ENCODE measurements at regions not wholly inside any gene's neighbourhood (a gene's known extent, or its start where the extent isn't known, plus 50 kb on each side); places are given as distances from the start of the nearest gene placed in this dataset.

DNA sequence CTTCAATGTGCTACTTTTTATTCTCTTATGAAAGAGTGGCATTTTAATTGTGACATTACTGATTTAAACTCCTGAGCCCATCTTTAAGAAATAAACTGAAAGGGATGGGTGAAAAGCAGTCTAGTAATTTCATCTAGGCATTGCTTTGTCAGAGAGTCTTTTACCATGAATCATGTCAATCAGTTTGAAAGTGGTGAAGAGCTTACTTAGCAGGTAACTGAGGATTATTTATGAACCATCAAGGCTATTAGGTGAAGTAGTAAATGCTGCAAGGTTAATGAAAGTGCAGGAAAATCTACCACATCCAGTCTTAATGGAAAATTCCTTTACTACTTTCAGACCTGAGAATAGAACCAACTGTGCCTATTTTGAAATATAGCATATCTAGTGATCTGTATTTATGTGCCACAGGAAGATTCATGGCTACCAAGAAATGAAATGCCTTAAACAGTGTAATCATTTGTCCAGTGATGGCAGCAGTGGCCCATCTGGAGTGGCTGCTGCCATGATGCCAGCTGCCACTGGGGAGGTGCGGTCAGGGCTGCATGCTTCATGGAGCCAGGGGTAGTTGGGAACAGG is 368.9 kb downstream of the SLITRK6 start:
- TF ChIP-seq, protein P1, sequence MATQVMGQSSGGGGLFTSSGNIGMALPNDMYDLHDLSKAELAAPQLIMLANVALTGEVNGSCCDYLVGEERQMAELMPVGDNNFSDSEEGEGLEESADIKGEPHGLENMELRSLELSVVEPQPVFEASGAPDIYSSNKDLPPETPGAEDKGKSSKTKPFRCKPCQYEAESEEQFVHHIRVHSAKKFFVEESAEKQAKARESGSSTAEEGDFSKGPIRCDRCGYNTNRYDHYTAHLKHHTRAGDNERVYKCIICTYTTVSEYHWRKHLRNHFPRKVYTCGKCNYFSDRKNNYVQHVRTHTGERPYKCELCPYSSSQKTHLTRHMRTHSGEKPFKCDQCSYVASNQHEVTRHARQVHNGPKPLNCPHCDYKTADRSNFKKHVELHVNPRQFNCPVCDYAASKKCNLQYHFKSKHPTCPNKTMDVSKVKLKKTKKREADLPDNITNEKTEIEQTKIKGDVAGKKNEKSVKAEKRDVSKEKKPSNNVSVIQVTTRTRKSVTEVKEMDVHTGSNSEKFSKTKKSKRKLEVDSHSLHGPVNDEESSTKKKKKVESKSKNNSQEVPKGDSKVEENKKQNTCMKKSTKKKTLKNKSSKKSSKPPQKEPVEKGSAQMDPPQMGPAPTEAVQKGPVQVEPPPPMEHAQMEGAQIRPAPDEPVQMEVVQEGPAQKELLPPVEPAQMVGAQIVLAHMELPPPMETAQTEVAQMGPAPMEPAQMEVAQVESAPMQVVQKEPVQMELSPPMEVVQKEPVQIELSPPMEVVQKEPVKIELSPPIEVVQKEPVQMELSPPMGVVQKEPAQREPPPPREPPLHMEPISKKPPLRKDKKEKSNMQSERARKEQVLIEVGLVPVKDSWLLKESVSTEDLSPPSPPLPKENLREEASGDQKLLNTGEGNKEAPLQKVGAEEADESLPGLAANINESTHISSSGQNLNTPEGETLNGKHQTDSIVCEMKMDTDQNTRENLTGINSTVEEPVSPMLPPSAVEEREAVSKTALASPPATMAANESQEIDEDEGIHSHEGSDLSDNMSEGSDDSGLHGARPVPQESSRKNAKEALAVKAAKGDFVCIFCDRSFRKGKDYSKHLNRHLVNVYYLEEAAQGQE (IDR thresholded peaks at IDR 0.05; ENCODE audit: insufficient read depth in 1 of 2, low read depth in 2 of 2, low read length in 2 of 2) = no peak
- TF ChIP-seq POLR2AphosphoS5 (IDR thresholded peaks at IDR 0.05; ENCODE audit: low read depth, low read length) = no peak
- no peak for TF ChIP-seq SIN3A (IDR thresholded peaks at IDR 0.05; ENCODE audit: borderline replicate concordance, insufficient read depth, low read length)
- TF ChIP-seq TAF1 (IDR thresholded peaks at IDR 0.05; ENCODE audit: borderline replicate concordance, insufficient read depth, low read length) = no peak
- TF ChIP-seq FOXP2 (optimal IDR thresholded peaks at IDR 0.05; ENCODE audit: borderline replicate concordance, extremely low read depth, extremely low read length, insufficient read depth) = no peak

DNA sequence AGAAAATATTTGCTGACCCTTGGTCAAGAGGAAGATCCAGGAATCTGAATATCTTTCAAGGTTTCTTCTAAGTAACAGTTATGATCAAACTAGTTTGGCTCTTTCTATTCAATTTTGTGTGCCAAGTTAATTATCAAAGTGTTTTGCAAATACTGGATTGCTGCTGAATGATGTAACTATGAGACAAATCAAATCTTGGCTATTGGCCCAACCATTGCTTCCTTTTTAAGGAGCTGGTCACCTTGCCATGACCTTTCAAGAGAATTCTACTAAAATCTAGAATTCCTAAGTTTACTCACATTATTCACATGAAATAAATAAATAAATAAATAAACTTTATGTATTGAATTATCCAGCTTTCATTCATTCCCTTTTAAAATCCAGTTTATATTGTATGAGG is 371.8 kb downstream of the SLITRK6 start:
- no peak for TF ChIP-seq POLR2AphosphoS5 (IDR thresholded peaks at IDR 0.05; ENCODE audit: low read depth, low read length)
- TF ChIP-seq, protein P1 (IDR thresholded peaks at IDR 0.05; ENCODE audit: insufficient read depth in 1 of 2, low read depth in 2 of 2, low read length in 2 of 2) = no peak
- no peak for TF ChIP-seq TAF1 (IDR thresholded peaks at IDR 0.05; ENCODE audit: borderline replicate concordance, insufficient read depth, low read length)
- TF ChIP-seq FOXP2 (optimal IDR thresholded peaks at IDR 0.05; ENCODE audit: borderline replicate concordance, extremely low read depth, extremely low read length, insufficient read depth) = no peak
- TF ChIP-seq SIN3A (IDR thresholded peaks at IDR 0.05; ENCODE audit: borderline replicate concordance, insufficient read depth, low read length) = no peak

DNA sequence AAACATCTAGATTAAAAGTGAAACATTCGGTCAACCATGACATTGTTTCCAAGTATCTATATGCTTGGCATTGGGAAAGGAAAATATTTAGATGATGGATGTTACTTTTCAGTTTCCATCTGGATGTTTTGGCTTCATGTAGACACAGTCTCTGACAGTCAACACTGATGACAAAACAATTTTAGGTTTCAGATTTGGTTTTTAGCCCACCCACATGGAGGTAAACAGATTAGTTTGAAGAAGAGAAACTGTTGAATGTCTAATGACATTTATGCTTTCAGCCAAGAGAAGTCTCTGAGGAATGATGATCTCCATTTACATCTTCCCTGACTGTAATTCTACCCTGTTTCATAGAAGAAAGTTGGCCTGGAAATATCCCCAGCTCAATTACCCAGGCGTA is 379.1 kb downstream of the SLITRK6 start:
- TF ChIP-seq FOXP2 (optimal IDR thresholded peaks at IDR 0.05; ENCODE audit: borderline replicate concordance, extremely low read depth, extremely low read length, insufficient read depth) = no peak
- TF ChIP-seq, protein P1 (IDR thresholded peaks at IDR 0.05; ENCODE audit: insufficient read depth in 1 of 2, low read depth in 2 of 2, low read length in 2 of 2) = no peak
- no peak for TF ChIP-seq SIN3A (IDR thresholded peaks at IDR 0.05; ENCODE audit: borderline replicate concordance, insufficient read depth, low read length)
- no peak for TF ChIP-seq POLR2AphosphoS5 (IDR thresholded peaks at IDR 0.05; ENCODE audit: low read depth, low read length)
- TF ChIP-seq TAF1 (IDR thresholded peaks at IDR 0.05; ENCODE audit: borderline replicate concordance, insufficient read depth, low read length) = no peak

DNA sequence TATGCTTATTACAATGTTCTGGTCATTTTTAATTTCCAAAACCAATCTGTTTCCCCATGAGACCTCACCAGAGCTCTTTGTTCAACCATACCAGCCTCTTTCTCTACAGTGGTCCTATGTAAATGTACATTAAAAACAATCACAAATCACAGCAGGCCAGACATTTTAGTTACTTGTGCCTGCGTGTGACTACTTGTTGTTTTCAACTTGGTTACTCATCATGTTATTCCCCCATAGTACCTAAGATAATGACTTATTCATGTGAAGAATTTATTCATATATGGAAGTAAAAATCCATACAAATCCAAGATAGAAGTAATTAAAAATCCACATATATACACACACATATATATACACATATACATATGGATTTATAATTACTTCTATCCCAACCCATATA is 379.6 kb downstream of the SLITRK6 start:
- TF ChIP-seq TAF1 (IDR thresholded peaks at IDR 0.05; ENCODE audit: borderline replicate concordance, insufficient read depth, low read length) (no peak), FOXP2 (optimal IDR thresholded peaks at IDR 0.05; ENCODE audit: borderline replicate concordance, extremely low read depth, extremely low read length, insufficient read depth) (no peak), POLR2AphosphoS5 (IDR thresholded peaks at IDR 0.05; ENCODE audit: low read depth, low read length) (no peak), SIN3A (IDR thresholded peaks at IDR 0.05; ENCODE audit: borderline replicate concordance, insufficient read depth, low read length) (no peak)
- TF ChIP-seq, protein P1 (IDR thresholded peaks at IDR 0.05; ENCODE audit: insufficient read depth in 1 of 2, low read depth in 2 of 2, low read length in 2 of 2) = no peak
